Astrocyte of the cerebellum (primary cell): ENCODE measurements at regions not wholly inside any gene's neighbourhood (a gene's known extent, or its start where the extent isn't known, plus 50 kb on each side); places are given as distances from the start of the nearest gene placed in this dataset.
A peak's percentile ranks its signal among the peaks of the same experiment; 100 is the strongest.

ENCODE experiments used
- DNase-seq: peaks from one replicate; pipeline ENCODE4 v3.0.0-alpha.2; 2011; ENCODE audit warnings: low read depth
- H3K4me3 ChIP-seq: 2 replicates; pipeline ENCODE4 v1.5.1; 2011; ENCODE audit warnings: mild to moderate bottlenecking, low read depth, low read length, moderate library complexity
- CTCF ChIP-seq: IDR thresholded peaks from 2 replicates; pipeline ENCODE4 v1.5.1; 2012; ENCODE audit warnings: low read length, low read depth, moderate library complexity, mild to moderate bottlenecking; ENCODE audit errors: missing control alignments
- in situ Hi-C: cut with HindIII; loops from 2 replicates; pipeline ENCODE4 v1.10.0; 2017; ENCODE audit warnings: low sequenced_read_pairs

GRCh38 chr12:98453492-98453891 is 61.9 kb upstream of the TMPO start:
- in situ Hi-C loops, result no loop called here
- DNase-seq, result no peak
- TF ChIP-seq CTCF, result no peak
- no peak overlapping the region for H3K4me3 ChIP-seq

- TF ChIP-seq CTCF, result no peak
- DNase-seq, result no peak
- in situ Hi-C loops, result no loop called here
- H3K4me3 ChIP-seq, result no peak overlapping the region
Observed at GRCh38 chr12:98456041-98456440, 59.3 kb upstream of the TMPO start.

GRCh38 chr12:98456576-98457573 is 58.5 kb upstream of the TMPO start:
- TF ChIP-seq CTCF, result no peak
- in situ Hi-C loops, result no loop called here
- DNase-seq, result no peak
- peak overlapping the region; percentile 35 for H3K4me3 ChIP-seq

GRCh38 chr12:98464190-98464589 is 51.2 kb upstream of the TMPO start:
- in situ Hi-C loops, result no loop called here
- TF ChIP-seq CTCF, result no peak
- H3K4me3 ChIP-seq, result no peak overlapping the region
- DNase-seq, result no peak

DNA sequence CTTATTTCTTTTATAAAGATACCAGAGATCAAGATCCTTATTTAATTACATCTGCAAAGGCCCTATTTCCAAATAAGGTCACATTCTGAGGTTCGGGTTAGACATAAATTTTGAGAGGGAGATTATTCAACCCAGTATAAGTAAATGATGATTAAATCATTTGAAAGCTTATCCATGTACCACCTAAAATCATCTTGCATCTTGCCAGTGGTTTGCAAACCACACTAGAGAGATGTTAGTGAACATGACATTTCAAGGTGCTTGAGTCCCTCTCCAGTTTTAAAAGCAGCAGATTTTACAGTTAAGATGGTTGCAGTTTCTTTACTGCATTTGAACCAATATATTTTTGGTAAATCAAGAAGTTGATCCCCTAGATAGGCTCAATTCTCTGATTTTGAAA is 49.9 kb upstream of the TMPO start:
- H3K4me3 ChIP-seq, result no peak overlapping the region
- DNase-seq, result no peak
- in situ Hi-C loops, result no loop called here
- TF ChIP-seq CTCF, result no peak
